Testis (tissue), 2 donors: ENCODE measurements at regions not wholly inside any gene's neighbourhood (a gene's known extent, or its start where the extent isn't known, plus 50 kb on each side); places are given as distances from the start of the nearest gene placed in this dataset.

Source experiments
- DNase-seq: peaks from one replicate; pipeline ENCODE4 v3.0.0-alpha.2; 2019
- H3K27ac ChIP-seq, 2 donors: fragments of 200-600 bp; sonication (generic); one replicate each; pipeline ENCODE4 v1.5.1; 2019
- H3K27me3 ChIP-seq: fragments of 200-600 bp; sonication (generic); one replicate; pipeline ENCODE4 v1.5.1; 2019
- H3K36me3 ChIP-seq: fragments of 200-600 bp; sonication (generic); one replicate; pipeline ENCODE4 v1.5.1; 2017; ENCODE audit warnings: low read depth; ENCODE audit errors: missing control alignments
- H3K4me1 ChIP-seq: fragments of 200-600 bp; sonication (generic); one replicate; pipeline ENCODE4 v1.5.1; 2019
- H3K4me3 ChIP-seq, 2 donors: fragments of 200-600 bp; sonication (generic); one replicate each; pipeline ENCODE4 v1.5.1; 2017 to 2019
- H3K9me3 ChIP-seq: fragments of 200-600 bp; sonication (generic); one replicate; pipeline ENCODE4 v1.5.1; 2017
- POLR2A ChIP-seq: fragments of 450-650 bp; IDR thresholded peaks from one replicate; pipeline ENCODE4 v1.6.1; 2017; ENCODE audit warnings: antibody characterized with exemption, mild to moderate bottlenecking, moderate library complexity
- WGBS, 2 donors: methylation state at CpG; one replicate each; pipeline ENCODE4 v1.1.5; 2018; 5-methylcytosine and 5-hydroxymethylcytosine counted together
- intact Hi-C: fragments of 100-400 bp; cut with DNase I; formaldehyde crosslinking; loops from one replicate; pipeline ENCODE4 v1.15.1; 2023; ENCODE audit warnings: low total_unique reads
- TF ChIP-seq, protein P1 (sequence below), 3 experiments: fragments of 450-650 bp in 2 of 3; fragments of 200-600 bp in 1 of 3; sonication (generic) in 1 of 3; IDR thresholded peaks; one replicate each; pipeline ENCODE4 v1.5.1; 2016 to 2019; ENCODE audit warnings: antibody characterized with exemption in 3 of 3, mild to moderate bottlenecking in 2 of 3, moderate library complexity in 1 of 3

DNA sequence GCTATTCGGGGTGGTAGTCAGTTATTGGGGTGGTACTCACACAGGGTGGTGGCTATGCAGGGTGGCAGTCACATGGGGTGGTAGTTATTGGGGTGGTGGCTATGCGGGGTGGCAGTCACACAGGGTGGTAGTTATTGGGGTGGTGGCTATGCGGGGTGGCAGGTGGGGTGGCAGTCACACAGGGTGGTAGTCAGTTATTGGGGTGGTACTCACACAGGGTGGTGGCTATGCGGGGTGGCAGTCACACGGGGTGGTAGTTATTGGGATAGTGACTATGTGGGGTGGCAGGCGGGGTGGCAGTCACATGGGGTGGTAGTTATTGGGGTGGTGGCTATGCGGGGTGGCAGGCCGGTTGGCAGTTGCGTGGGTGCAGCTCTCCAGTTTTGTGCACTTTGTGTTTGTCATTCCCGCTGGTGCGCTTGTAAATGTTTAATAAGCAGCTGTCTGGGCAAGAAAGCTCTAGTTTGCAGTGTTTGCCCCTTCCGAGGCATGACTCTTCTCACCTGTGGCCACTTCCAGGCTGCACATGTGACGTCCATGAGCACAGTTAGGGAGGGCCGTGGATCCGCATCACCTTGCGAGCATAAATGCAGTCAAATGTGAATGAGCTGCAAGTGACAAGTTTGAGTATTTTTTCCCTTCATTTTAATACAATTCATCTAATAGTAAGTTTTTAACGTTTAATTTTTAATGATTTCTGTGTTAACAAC, 219.0 kb upstream of the CST7 start:
- Histone ChIP-seq H3K9me3 (no peaks in the 10 kb centered on the region), H3K4me1 (no peaks in the 10 kb centered on the region), H3K27ac (no peak overlapping the region), H3K4me3 (no peak overlapping the region), H3K27me3 (no peaks in the 10 kb centered on the region), H3K36me3 (no peaks in the 10 kb centered on the region)
- no peak for TF ChIP-seq POLR2A
- TF ChIP-seq, protein P1, sequence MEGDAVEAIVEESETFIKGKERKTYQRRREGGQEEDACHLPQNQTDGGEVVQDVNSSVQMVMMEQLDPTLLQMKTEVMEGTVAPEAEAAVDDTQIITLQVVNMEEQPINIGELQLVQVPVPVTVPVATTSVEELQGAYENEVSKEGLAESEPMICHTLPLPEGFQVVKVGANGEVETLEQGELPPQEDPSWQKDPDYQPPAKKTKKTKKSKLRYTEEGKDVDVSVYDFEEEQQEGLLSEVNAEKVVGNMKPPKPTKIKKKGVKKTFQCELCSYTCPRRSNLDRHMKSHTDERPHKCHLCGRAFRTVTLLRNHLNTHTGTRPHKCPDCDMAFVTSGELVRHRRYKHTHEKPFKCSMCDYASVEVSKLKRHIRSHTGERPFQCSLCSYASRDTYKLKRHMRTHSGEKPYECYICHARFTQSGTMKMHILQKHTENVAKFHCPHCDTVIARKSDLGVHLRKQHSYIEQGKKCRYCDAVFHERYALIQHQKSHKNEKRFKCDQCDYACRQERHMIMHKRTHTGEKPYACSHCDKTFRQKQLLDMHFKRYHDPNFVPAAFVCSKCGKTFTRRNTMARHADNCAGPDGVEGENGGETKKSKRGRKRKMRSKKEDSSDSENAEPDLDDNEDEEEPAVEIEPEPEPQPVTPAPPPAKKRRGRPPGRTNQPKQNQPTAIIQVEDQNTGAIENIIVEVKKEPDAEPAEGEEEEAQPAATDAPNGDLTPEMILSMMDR (IDR thresholded peaks at IDR 0.05): no peak
- DNase-seq: no peak
- WGBS, 2 donors: 89% methylated on average over 16 to 17 of the region's 17 CpGs
- intact Hi-C loops: no loop called here

DNA sequence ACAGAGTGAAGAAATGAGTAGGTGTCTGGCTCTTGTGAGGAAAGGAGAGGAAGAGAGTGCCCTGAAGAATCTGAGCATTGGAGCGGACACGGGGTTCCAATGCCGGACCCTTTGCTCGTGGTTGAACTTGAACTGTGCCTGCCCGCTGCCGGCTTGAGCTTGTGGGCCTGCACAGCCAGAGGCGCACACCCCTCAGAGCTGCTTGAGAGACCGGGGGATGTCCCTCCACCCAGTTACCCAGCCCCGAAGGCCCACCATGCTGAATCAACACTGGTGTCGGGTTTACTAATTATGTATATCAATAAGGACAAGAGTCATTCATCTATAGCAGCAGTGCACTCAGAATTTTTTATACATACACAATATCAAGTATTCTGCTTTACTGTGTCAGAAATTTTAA, 218.3 kb upstream of the CST7 start:
- no peak for DNase-seq
- 93% methylated on average over 10 of the region's 10 CpGs for WGBS, 2 donors
- Histone ChIP-seq H3K27ac (no peak overlapping the region), H3K27me3 (no peaks in the 10 kb centered on the region), H3K4me1 (no peaks in the 10 kb centered on the region), H3K9me3 (no peaks in the 10 kb centered on the region), H3K4me3 (no peak overlapping the region), H3K36me3 (no peaks in the 10 kb centered on the region)
- intact Hi-C loops: no loop called here
- no peak for TF ChIP-seq POLR2A
- TF ChIP-seq, protein P1 (IDR thresholded peaks at IDR 0.05): no peak

GRCh38 chr20:24731312-24731711, 217.8 kb upstream of the CST7 start:
- no peaks in the 10 kb centered on the region for H3K27me3 ChIP-seq
- H3K4me1 ChIP-seq: no peaks in the 10 kb centered on the region
- H3K9me3 ChIP-seq: no peaks in the 10 kb centered on the region
- WGBS, 2 donors: 85 to 89% methylated on average over 5 to 10 of the region's 10 CpGs
- intact Hi-C loops: no loop called here
- no peak for DNase-seq
- TF ChIP-seq, protein P1 (IDR thresholded peaks at IDR 0.05): no peak
- no peak for TF ChIP-seq POLR2A
- H3K36me3 ChIP-seq: no peaks in the 10 kb centered on the region
- no peak overlapping the region for H3K27ac ChIP-seq
- H3K4me3 ChIP-seq: no peak overlapping the region

DNA sequence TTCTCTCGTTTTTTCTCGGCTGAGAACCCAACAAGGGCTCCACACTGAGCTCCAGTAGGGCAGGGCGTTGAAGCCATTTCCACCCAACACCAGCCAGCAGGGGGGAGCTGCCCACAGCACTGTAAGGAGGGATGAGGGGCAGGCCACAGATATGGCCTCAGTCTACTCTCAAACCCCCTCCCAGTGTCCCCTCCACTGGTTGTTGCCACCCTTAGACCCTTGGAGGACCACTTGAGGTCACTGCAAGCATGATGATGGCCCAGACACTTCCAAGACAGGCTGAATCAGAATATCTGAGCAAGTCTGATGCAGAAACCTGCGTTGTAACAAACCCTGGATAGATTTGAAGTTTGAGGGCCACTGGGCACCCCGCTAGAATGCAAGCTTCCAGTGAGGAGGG, 217.0 kb upstream of the CST7 start:
- 66 to 73% methylated on average over 4 to 5 of the region's 5 CpGs for WGBS, 2 donors
- no peak for DNase-seq
- TF ChIP-seq POLR2A: no peak
- TF ChIP-seq, protein P1 (IDR thresholded peaks at IDR 0.05): no peak

GRCh38 chr20:24732599-24732998, 216.5 kb upstream of the CST7 start:
- no peak overlapping the region for H3K27ac ChIP-seq
- intact Hi-C loops: no loop called here
- no peak for TF ChIP-seq POLR2A
- TF ChIP-seq, protein P1 (IDR thresholded peaks at IDR 0.05): no peak
- no peaks in the 10 kb centered on the region for H3K27me3 ChIP-seq
- H3K4me1 ChIP-seq: no peaks in the 10 kb centered on the region
- WGBS, 2 donors: 89 to 96% methylated on average over 3 to 4 of the region's 4 CpGs
- no peak overlapping the region for H3K4me3 ChIP-seq
- H3K36me3 ChIP-seq: no peaks in the 10 kb centered on the region
- no peaks in the 10 kb centered on the region for H3K9me3 ChIP-seq
- no peak for DNase-seq

More for the DNA sequence above, 217.0 kb upstream of the CST7 start:
- Histone ChIP-seq H3K27ac (no peak overlapping the region), H3K9me3 (no peaks in the 10 kb centered on the region), H3K4me1 (no peaks in the 10 kb centered on the region), H3K27me3 (no peaks in the 10 kb centered on the region), H3K4me3 (no peak overlapping the region), H3K36me3 (no peaks in the 10 kb centered on the region)
- intact Hi-C loops: no loop called here
